GM18505 (cell line): ENCODE measurements at regions not wholly inside any gene's neighbourhood (a gene's known extent, or its start where the extent isn't known, plus 50 kb on each side); places are given as distances from the start of the nearest gene placed in this dataset.

Experiments
- ATAC-seq: cut with Tn5 transposase; IDR thresholded peaks from one replicate; pipeline ENCODE4 v1.9.1; 2021; ENCODE audit not compliant: unreplicated experiment
- POLR2A ChIP-seq: IDR thresholded peaks from 4 replicates; pipeline ENCODE4 v1.6.1; 2011; ENCODE audit warnings: borderline replicate concordance; ENCODE audit not compliant: insufficient read depth, insufficient read length; ENCODE audit errors: extremely low read depth

DNA sequence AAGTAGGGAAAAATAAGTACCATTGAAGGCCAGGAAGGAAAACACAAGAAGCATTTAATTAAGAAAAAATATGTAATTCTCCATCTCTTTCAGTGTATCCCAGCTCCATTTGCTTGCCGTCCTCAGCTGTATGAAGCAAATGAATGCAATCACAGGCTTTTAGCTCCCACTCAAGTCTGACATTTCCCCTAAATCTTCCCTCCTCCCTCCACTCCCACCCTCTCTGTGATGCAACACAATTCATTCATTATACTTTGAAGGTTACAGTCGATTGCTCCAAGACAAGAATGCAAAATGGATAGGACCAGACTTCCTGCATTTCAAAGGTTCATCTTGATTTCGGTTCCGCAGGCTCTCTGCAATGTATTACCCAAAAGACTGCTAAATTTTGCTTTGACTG, 172.7 kb upstream of the SERPINE2 start:
- ATAC-seq = no peak
- TF ChIP-seq POLR2A = no peak

DNA sequence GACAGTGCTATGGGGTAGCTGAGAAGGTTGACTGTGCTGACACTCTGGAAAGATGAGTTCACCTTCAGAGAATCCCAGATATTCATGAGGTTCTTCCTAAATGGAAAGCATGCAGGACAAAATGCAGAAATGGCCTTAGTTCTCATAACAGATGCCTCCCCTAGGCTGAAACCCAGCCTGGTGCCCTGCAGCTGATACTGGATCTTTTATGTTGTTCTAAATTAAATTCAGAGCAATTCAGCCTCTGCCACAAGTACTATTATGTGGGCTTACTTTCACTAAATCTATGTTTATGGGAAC, 172.0 kb upstream of the SERPINE2 start:
- no peak for TF ChIP-seq POLR2A
- ATAC-seq = no peak

DNA sequence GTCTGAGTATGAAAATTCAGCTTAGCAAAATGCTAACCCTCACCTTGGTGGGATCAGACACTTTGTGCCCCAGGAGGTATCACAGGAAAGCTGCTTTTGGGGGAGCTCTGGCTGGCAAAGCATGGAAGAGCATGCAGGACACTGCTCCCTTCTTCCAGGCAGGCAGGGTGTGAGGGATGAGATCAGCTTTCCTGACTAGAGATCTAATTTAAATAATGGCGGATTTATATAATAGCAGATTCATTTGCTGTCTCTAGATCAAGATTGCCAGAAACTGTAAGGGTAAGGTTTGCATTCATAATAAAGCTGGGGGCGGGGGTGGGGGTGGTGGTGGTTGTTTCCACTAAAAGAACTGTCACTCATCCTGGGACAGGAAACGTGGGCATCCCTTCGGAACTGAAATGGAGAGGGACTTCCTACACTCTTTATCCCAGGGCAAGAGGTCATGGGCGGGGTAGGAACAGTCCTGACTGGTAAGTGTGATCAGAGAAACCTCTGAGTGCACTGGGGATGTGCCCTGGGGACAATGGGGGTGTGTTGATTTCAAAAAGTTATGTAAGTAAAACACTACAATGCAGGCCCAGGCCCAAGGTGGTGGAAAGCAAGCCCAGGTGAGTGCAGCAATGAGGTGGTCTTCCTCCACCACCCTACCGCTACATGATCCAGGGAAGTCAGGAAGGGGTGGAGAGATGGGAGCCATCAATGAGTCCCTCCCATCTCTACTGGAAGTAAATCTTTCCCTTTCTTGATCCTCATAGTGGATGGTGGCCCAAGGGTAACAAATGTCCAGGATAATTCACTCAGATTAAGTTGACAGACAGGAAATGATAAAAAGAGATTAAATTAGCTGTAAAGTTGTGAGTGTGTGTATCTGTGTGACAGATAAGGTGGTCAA, 171.4 kb upstream of the SERPINE2 start:
- ATAC-seq = no peak
- TF ChIP-seq POLR2A = no peak

DNA sequence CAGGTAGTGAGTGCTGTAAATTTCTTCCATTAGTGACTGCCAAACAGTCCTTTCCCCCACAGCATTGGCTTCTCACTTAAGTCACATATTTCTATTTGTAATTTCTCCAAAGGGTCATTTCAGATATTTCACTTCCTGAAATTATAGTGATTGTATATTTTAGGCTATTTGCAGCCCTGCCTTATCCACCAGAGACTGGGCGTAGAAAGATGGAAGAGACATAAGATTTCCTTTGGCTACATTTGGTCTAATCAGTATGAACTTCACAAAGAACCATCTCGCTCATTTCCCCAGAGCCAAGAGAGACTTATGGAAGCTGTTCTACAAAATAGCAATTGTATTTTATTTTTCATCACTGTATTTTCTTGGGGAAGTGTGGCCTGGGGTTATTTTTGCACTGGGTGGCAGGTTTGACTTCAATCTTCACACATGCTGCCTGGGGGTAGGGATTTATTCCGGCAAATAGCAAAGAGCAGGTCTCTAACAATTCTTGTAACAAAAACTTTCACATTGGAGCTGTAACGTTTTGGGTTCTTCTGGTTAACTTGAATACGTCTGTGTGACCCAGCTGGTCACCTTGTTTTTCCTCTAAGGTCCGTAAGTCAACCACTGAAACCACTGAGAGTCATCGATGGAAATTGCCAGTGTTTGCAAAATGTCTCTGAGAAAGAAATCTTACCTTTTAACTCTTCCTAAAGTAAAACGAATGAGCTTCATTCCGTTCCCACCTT, 170.6 kb upstream of the SERPINE2 start:
- ATAC-seq = no peak
- TF ChIP-seq POLR2A = no peak

DNA sequence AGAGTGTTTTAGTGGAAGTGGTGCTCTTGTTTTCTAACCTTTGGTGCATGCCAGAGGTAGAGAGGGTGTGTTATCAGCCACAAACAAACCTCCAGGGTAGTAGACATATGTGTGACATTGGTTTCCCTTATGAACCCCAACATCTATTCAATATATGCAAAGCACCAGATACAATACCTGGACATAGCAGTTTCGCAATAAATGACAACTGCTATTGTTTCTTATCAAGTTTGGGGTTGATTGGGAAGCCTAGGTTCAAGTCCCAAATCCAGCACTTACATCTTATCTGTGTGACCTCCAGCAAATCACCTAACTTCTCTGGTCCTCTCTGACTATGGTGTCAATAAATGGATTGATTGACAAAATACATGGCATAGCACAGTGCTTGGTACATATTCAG, 169.4 kb upstream of the SERPINE2 start:
- TF ChIP-seq POLR2A = no peak
- ATAC-seq = no peak

DNA sequence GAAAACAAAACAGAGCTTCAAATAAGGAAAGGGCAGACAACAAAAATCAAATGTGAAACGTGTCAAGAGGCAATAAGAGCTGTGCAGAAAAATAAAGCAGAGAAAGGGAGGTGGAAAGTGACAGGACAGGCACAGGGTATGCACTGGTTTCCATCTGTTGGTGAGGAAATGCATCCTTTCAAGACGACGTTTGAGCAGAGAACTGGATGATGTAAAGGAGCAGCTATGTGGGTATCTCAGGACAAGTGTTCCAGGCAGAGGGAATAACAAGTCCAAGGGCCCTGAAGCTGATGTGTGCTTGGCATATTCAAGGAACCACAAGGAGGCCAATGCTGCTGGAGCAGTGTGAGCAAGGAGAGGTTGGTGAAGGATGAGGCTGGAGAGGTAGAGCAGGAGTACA, 168.9 kb upstream of the SERPINE2 start:
- no peak for TF ChIP-seq POLR2A
- ATAC-seq = no peak

DNA sequence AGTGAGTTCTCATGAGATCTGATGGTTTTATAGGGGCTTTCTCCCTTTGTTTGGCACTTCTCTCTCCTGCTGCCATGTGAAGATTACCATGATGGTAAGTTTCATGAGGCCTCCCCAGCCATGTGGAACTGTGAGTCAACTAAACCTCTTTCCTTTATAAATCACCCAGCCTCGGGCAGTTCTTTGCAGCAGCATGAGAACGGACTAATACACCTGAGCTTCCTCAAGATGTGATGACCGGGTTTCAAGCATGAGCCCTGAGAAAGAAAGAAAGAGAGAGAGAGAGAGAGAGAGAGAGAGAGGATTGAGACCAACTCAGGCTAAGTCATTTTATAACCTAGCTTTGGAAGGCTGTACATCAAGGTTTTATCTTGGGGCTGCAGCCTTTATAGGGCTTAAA, 167.7 kb upstream of the SERPINE2 start:
- no peak for TF ChIP-seq POLR2A
- no peak for ATAC-seq

DNA sequence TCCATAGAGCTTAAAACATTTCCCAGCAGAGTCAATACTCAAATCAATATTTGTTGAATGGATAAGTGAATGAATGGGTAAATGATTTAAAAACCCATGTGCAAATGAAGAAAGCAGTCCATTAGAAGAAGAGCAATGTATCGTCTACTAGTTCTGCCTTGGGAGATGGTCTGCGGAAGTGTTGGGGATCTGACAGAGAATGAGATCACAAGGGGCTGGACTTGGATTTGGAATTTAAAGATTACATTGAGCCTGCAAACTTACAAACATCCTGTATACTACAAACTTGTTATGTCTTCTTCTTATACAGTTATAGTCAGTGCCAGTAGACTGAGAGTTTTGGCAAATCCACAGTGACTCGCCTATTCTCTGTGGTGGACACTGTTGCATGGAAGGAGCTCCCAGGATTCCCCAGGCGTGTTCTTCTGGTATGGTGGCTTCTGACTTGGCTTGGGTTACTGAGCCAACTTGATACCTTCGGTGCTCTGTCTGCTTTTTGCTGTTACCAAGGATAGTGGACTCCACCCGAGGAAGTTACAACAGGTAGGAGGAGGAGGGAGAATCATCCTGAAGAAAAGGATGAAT, 163.3 kb upstream of the SERPINE2 start:
- ATAC-seq = no peak
- TF ChIP-seq POLR2A = no peak

DNA sequence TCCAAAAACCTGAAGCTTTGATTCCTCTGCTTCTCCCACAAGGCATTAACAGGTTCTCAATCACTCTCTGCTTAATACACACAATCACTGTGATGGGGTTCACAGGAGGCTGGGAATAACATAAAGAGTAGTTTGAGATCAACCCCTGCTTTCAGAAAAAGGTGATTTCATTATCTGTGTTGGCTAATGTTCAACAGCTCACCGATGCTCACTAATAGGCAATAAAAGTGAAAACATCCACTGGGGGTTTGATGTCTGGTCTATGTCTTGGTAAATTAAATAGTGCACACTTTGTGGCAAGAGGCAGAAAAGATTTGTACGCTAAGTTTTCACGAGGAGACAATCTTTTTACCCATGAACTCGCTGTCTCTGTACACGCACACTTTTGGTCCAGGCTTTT, 159.3 kb upstream of the SERPINE2 start:
- no peak for ATAC-seq
- no peak for TF ChIP-seq POLR2A

DNA sequence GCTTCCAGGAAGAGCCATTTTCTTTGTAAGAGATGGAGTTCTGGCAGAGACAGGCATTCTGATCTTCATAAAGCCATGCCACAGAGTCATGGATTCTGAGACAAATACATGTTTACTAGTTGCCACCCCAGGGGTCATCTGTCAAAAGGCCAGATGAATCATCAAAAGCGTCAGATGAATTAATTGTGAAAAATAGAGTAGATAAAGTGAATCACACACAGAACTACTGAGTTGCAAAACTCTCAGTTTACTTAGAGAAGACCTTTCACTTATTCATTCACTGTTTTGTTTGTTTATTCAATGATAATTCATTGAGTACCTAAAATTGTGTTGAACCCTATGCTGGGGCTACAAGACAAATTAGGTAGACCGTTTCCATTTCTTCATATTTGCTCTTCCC, 157.7 kb upstream of the SERPINE2 start:
- ATAC-seq = no peak
- no peak for TF ChIP-seq POLR2A

DNA sequence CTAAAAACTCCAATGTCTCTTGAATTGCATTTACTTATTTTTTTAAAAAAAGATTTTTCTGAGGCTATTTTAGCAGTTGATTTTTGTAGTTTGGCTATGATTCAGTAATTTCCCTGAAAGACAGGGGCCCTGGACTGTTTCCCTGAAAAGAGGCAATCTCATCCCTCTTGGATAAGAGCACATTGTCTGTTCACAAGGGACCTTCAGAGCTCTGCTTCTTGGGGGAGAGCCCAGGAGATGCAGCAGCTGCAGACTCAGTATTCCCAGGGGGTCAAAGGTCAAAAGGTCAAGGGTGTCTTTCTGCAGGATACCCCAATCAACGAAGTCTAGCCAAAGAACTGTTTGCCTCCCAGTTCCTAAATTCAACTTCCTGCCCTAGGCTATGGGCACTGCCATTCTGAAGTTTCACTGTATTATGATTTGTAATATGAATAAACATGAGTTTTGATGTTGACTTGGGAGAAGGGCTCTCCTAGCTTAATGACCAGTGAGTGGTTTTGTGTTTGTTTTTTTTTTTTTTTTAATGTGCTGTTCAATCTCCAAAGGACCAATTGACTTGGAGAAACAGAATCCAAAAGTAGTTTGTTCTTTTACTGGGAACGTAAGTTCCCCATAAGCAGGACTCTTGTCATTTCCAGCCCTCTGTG, 157.0 kb upstream of the SERPINE2 start:
- ATAC-seq = no peak

DNA sequence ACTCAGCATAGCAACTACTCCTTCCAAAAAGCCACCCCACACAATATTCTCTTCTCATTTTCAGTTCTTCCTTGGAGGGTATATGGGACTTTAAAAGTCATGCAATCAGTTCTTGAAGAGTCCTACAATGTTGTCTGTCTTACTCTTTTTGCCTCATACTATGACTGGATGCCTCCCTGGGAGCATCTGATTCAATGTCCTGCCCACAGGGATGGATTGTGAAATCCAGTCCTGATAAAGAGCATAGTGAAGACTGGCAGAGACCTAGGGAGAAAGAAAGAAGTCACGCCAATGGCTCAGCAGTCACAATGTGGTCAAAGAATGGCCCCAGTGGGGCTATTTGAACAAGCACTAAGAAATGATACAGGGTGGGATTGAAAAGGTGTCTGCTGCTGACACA, 155.1 kb upstream of the SERPINE2 start:
- TF ChIP-seq POLR2A = no peak
- ATAC-seq = no peak

More for the DNA sequence above, 157.0 kb upstream of the SERPINE2 start:
- no peak for TF ChIP-seq POLR2A

DNA sequence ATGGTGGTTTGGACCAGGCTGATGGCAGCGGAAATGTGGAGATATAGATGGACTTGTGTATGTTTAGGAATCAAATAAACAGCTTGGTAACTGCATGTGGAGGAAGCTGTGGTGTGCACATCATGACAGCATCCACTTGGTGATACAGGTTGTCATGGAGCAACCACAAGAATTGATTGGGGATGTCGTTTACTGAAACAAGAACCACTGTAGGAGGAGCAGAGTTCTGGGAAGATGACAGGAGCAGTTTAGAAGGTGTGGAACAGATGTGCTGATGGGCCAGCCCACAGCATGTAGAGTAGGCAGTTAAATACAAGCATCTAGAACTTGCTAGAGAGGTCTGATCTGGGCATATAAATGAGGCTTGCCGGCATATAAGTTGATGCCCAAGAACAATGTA, 152.4 kb upstream of the SERPINE2 start:
- ATAC-seq = no peak
- TF ChIP-seq POLR2A = no peak
